ENCODE measurements at regions not wholly inside any gene's neighbourhood (a gene's known extent, or its start where the extent isn't known, plus 50 kb on each side); places are given as distances from the start of the nearest gene placed in this dataset.

GRCh38 chr3:135779024-135779423 is 186.5 kb upstream of the PPP2R3A start:
- no peaks in the 10 kb centered on the region for H3K36me3 ChIP-seq (ENCODE audit: control insufficient read depth in 4 of 4, insufficient read depth in 3 of 4, low read depth in 1 of 4, low read length in 3 of 4)
- DNase-seq (ENCODE audit: low spot score), result no peak
- no peaks in the 10 kb centered on the region for H3K4me1 ChIP-seq (ENCODE audit: control insufficient read depth in 4 of 4, insufficient read depth in 4 of 4, low read length in 3 of 4)
- no peak overlapping the region for H3K27ac ChIP-seq (ENCODE audit: low read depth in 1 of 2, low read length in 2 of 2)
- H3K9ac ChIP-seq (ENCODE audit: low read depth in 1 of 2, low read length in 2 of 2), result no peak overlapping the region
- TF ChIP-seq HNF4G (IDR thresholded peaks at IDR 0.05) (no peak), NR2F2 (IDR thresholded peaks at IDR 0.05) (no peak), ZBTB33 (IDR thresholded peaks at IDR 0.05) (no peak), FOXA2 (IDR thresholded peaks at IDR 0.05) (no peak), JUND (IDR thresholded peaks at IDR 0.05) (no peak), HNF4A (conservative IDR thresholded peaks at IDR 0.05) (no peak), ATF3 (IDR thresholded peaks at IDR 0.05) (no peak), EGR1 (IDR thresholded peaks at IDR 0.05; ENCODE audit: low read depth in 2 of 2) (no peak), SP1 (IDR thresholded peaks at IDR 0.05) (no peak), CTCF (IDR thresholded peaks at IDR 0.05; ENCODE audit: low read depth, low read length, missing input control) (no peak), YY1 (IDR thresholded peaks at IDR 0.05) (no peak)
- 68% methylated on average over 1 of the region's 1 CpG for WGBS
- peaks cover 0 to 2% (median 0%) of the 10 kb centered on the region in 4 donors for H3K9me3 ChIP-seq (ENCODE audit: control insufficient read depth in 4 of 4, low read length in 3 of 4)
- H3K27me3 ChIP-seq (ENCODE audit: control insufficient read depth in 4 of 4, insufficient read depth in 4 of 4, low read length in 3 of 4), result no peaks in the 10 kb centered on the region
- no peak overlapping the region for H3K4me3 ChIP-seq (ENCODE audit: low read depth in 1 of 3, low read length in 3 of 3)

- WGBS, result 69% methylated on average over 6 of the region's 6 CpGs
- H3K9ac ChIP-seq (ENCODE audit: low read depth in 1 of 2, low read length in 2 of 2), result no peak overlapping the region
- H3K4me1 ChIP-seq (ENCODE audit: control insufficient read depth in 4 of 4, insufficient read depth in 4 of 4, low read length in 3 of 4), result no peaks in the 10 kb centered on the region
- H3K36me3 ChIP-seq (ENCODE audit: control insufficient read depth in 4 of 4, insufficient read depth in 3 of 4, low read depth in 1 of 4, low read length in 3 of 4), result no peaks in the 10 kb centered on the region
- TF ChIP-seq TAF1 (conservative IDR thresholded peaks at IDR 0.05) (no peak), NR2F2 (IDR thresholded peaks at IDR 0.05) (no peak)
- no peaks in the 10 kb centered on the region for H3K27me3 ChIP-seq (ENCODE audit: control insufficient read depth in 4 of 4, insufficient read depth in 4 of 4, low read length in 3 of 4)
- H3K9me3 ChIP-seq (ENCODE audit: control insufficient read depth in 4 of 4, low read length in 3 of 4), result peaks cover 0 to 2% (median 0%) of the 10 kb centered on the region in 4 donors
- no peak overlapping the region for H3K4me3 ChIP-seq (ENCODE audit: low read depth in 1 of 3, low read length in 3 of 3)
- H3K27ac ChIP-seq (ENCODE audit: low read depth in 1 of 2, low read length in 2 of 2), result no peak overlapping the region
- no peak for DNase-seq (ENCODE audit: low spot score)
These were observed 185.8 kb upstream of the PPP2R3A start for GRCh38 chr3:135779590-135780235.

GRCh38 chr3:135781026-135781815 is 184.3 kb upstream of the PPP2R3A start:
- 72% methylated on average over 3 of the region's 3 CpGs for WGBS
- Histone ChIP-seq H3K36me3 (ENCODE audit: control insufficient read depth in 4 of 4, insufficient read depth in 3 of 4, low read depth in 1 of 4, low read length in 3 of 4) (no peaks in the 10 kb centered on the region), H3K9me3 (ENCODE audit: control insufficient read depth in 4 of 4, low read length in 3 of 4) (peaks cover 0 to 2% (median 0%) of the 10 kb centered on the region in 4 donors), H3K27ac (ENCODE audit: low read depth in 1 of 2, low read length in 2 of 2) (no peak overlapping the region), H3K27me3 (ENCODE audit: control insufficient read depth in 4 of 4, insufficient read depth in 4 of 4, low read length in 3 of 4) (no peaks in the 10 kb centered on the region), H3K4me3 (ENCODE audit: low read depth in 1 of 3, low read length in 3 of 3) (no peak overlapping the region), H3K9ac (ENCODE audit: low read depth in 1 of 2, low read length in 2 of 2) (no peak overlapping the region), H3K4me1 (ENCODE audit: control insufficient read depth in 4 of 4, insufficient read depth in 4 of 4, low read length in 3 of 4) (no peaks in the 10 kb centered on the region)
- no peak for DNase-seq (ENCODE audit: low spot score)
- TF ChIP-seq FOXA2 (IDR thresholded peaks at IDR 0.05), result no peak
- no peak for TF ChIP-seq REST (IDR thresholded peaks at IDR 0.05)
- no peak for TF ChIP-seq RAD21 (IDR thresholded peaks at IDR 0.05)
- no peak for TF ChIP-seq EGR1 (IDR thresholded peaks at IDR 0.05; ENCODE audit: low read depth in 2 of 2)
- TF ChIP-seq NR2F2 (IDR thresholded peaks at IDR 0.05), result no peak
- TF ChIP-seq HNF4A (conservative IDR thresholded peaks at IDR 0.05), result no peak
- TF ChIP-seq FOXA1 (IDR thresholded peaks at IDR 0.05), result no peak
- TF ChIP-seq ATF3 (IDR thresholded peaks at IDR 0.05), result no peak
- TF ChIP-seq HNF4G (IDR thresholded peaks at IDR 0.05), result no peak
- no peak for TF ChIP-seq YY1 (IDR thresholded peaks at IDR 0.05)
- no peak for TF ChIP-seq ZBTB33 (IDR thresholded peaks at IDR 0.05)
- TF ChIP-seq SP1 (IDR thresholded peaks at IDR 0.05), result no peak

Data from liver (tissue), 8 donors.